Endometrium (tissue), 2 donors: ENCODE measurements at regions not wholly inside any gene's neighbourhood (a gene's known extent, or its start where the extent isn't known, plus 50 kb on each side); places are given as distances from the start of the nearest gene placed in this dataset.

Experiments used
- FAIRE-seq: peaks from 2 replicates; lab custom pipeline; 2012; peaks lifted over from hg19 to GRCh38; lab: Jason Lieb, UNC
- donor health status: control.
- donor health status: control.

DNA sequence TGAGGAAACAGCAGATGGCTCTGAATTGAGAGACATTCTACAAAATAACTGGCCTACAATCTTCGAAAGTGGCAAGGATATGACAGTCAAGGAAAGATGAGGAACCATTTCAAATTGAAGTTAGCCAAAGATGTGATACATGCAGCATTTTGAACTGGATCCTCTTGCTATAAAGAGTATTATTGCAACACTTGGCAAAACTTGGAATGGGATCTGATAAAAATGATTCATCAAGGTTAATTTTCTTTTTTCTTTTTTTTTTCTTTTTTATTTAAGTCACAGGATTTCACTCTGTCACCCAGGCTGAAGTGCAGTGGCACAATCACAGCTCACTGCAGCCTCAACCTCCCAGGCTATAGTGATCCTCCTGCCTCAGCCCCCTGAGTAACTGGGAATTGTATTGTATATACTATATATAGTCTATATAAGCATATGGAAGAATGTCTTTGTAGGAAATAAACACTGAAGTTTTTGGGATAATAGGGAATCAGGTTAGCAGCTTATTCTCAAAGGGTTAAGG is 49.8 kb upstream of the GJA8 start:
- FAIRE-seq = no peak
